Tibial nerve (tissue), 4 donors: ENCODE measurements at regions not wholly inside any gene's neighbourhood (a gene's known extent, or its start where the extent isn't known, plus 50 kb on each side); places are given as distances from the start of the nearest gene placed in this dataset.

Experiments
- DNase-seq, 2 donors: peaks; one replicate each; pipeline ENCODE4 v3.0.0-alpha.2; 2019; ENCODE audit warnings: low spot score in 2 of 2
- H3K27ac ChIP-seq, 4 donors: fragments of 200-600 bp; sonication (generic) in 3 of 4; one replicate each; pipeline ENCODE4 v1.5.1; 2017 to 2019; ENCODE audit warnings: mild to moderate bottlenecking in 1 of 4
- H3K27me3 ChIP-seq, 2 donors: fragments of 200-600 bp; sonication (generic) in 1 of 2; one replicate each; pipeline versions ENCODE4 v1.5.1 to v1.6.0; 2017 to 2019
- H3K36me3 ChIP-seq, 3 donors: fragments of 200-600 bp; sonication (generic); one replicate each; pipeline ENCODE4 v1.5.1; 2018 to 2019
- H3K4me1 ChIP-seq, 4 donors: fragments of 200-600 bp; sonication (generic) in 3 of 4; one replicate each; pipeline ENCODE4 v1.5.1; 2017 to 2019
- H3K4me3 ChIP-seq, 4 donors: fragments of 200-600 bp; sonication (generic) in 3 of 4; one replicate each; pipeline ENCODE4 v1.5.1; 2017 to 2019; ENCODE audit warnings: mild to moderate bottlenecking in 1 of 4, moderate library complexity in 1 of 4
- H3K9me3 ChIP-seq, 4 donors: fragments of 200-600 bp; sonication (generic) in 3 of 4; one replicate each; pipeline ENCODE4 v1.5.1; 2017 to 2019
- EP300 ChIP-seq, 2 donors: sonication (generic); formaldehyde crosslinking; IDR thresholded peaks; one replicate each; pipeline ENCODE4 v1.6.1; 2017; ENCODE audit warnings: antibody characterized with exemption in 2 of 2, mild to moderate bottlenecking in 1 of 2
- POLR2A ChIP-seq, 2 donors: fragments of 450-650 bp; IDR thresholded peaks; one replicate each; pipeline ENCODE4 v1.6.1; 2017; ENCODE audit warnings: antibody characterized with exemption in 2 of 2, mild to moderate bottlenecking in 2 of 2, moderate library complexity in 2 of 2
- WGBS, 2 donors: methylation state at CpG; one replicate each; pipeline ENCODE4 v1.1.5; 2018; 5-methylcytosine and 5-hydroxymethylcytosine counted together
- TF ChIP-seq, protein P1 (sequence below), 5 experiments: fragments of 200-600 bp in 3 of 5; fragments of 450-650 bp in 2 of 5; sonication (generic) in 3 of 5; IDR thresholded peaks; one replicate each; pipeline ENCODE4 v1.5.1; 2016 to 2019; ENCODE audit warnings: antibody characterized with exemption in 5 of 5, mild to moderate bottlenecking in 3 of 5, moderate library complexity in 2 of 5

DNA sequence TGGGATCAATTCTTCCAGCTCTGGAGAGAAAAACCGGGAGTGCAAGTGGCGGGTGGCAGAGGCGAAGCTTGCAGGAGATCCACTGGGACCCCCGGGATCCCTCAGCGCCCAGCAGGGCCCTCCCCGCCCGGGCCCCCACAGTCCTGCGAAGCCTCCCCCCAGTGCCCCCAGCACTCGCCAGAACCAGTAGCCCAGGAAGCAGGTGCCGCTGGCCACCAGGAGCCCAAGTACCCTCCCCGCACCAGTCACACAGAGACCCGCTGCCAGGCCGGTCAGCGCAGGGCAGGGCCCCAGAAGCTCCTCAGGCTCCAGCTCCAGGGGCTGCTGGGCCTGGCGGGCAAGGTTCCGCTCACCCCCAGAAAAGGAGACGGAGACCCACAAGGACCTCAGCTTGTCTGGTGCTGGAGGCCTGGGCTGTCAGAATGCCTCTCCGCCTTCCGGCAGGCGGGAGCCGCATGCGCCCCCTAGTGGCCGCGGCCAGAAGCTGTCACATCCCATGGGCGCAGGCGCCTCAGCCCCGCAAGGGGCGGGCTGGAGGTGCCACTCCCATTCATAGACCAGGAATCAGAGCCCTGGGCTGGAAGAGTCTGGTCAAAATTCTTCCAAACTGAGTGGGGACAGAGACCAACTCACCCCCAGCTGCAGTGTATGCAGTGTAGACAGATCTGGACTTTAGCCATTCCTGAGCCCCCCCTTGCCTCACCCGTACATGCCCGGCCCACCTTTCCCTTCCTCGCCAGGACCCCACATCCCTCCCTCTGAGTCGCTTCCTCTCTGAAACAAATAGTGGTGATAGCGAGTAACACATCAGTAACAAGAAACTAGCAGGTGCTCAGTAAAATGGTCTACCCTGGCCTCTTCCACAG lies 1002.3 kb downstream of the KCNJ18 start:
- TF ChIP-seq, protein P1, sequence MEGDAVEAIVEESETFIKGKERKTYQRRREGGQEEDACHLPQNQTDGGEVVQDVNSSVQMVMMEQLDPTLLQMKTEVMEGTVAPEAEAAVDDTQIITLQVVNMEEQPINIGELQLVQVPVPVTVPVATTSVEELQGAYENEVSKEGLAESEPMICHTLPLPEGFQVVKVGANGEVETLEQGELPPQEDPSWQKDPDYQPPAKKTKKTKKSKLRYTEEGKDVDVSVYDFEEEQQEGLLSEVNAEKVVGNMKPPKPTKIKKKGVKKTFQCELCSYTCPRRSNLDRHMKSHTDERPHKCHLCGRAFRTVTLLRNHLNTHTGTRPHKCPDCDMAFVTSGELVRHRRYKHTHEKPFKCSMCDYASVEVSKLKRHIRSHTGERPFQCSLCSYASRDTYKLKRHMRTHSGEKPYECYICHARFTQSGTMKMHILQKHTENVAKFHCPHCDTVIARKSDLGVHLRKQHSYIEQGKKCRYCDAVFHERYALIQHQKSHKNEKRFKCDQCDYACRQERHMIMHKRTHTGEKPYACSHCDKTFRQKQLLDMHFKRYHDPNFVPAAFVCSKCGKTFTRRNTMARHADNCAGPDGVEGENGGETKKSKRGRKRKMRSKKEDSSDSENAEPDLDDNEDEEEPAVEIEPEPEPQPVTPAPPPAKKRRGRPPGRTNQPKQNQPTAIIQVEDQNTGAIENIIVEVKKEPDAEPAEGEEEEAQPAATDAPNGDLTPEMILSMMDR (IDR thresholded peaks at IDR 0.05) = no peak
- no peak overlapping the region for H3K4me3 ChIP-seq
- no peak overlapping the region for H3K27ac ChIP-seq
- 78 to 81% methylated on average over 23 to 31 of the region's 33 CpGs for WGBS, 2 donors
- H3K9me3 ChIP-seq = peaks cover 0 to 44% (median 0%) of the 10 kb centered on the region in 4 donors
- no peak for DNase-seq
- no peaks in the 10 kb centered on the region for H3K27me3 ChIP-seq
- H3K36me3 ChIP-seq = no peaks in the 10 kb centered on the region
- no peaks in the 10 kb centered on the region for H3K4me1 ChIP-seq

DNA sequence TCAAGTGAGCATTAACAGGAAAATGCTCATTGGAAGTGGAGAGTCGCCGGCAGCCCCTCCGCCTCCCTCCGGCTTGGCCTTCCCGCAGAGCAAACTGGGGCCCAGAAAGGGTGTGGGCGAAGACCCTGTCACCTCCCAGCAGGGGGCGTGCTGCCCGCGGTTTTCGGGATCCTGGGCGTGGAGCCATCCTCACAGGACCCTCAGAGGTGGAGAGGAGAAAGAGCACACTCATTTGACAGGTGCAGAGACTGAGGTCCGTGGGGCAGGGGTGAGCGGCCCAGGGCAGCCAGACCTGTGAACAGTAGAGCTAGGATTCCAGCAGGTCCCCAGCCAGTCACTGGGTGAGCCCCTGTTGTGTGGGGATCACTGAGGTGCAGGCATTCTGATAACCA lies 1002.9 kb downstream of the KCNJ18 start:
- Histone ChIP-seq H3K27me3 (no peaks in the 10 kb centered on the region), H3K9me3 (peaks cover 0 to 44% (median 0%) of the 10 kb centered on the region in 4 donors), H3K36me3 (no peaks in the 10 kb centered on the region), H3K4me1 (no peaks in the 10 kb centered on the region), H3K27ac (no peak overlapping the region), H3K4me3 (no peak overlapping the region)
- TF ChIP-seq, protein P1 (IDR thresholded peaks at IDR 0.05) = no peak
- TF ChIP-seq POLR2A (IDR thresholded peaks at IDR 0.05) (no peak), EP300 (IDR thresholded peaks at IDR 0.05) (no peak)
- WGBS, 2 donors = 73% methylated on average over 13 of the region's 13 CpGs
- DNase-seq = no peak

DNA sequence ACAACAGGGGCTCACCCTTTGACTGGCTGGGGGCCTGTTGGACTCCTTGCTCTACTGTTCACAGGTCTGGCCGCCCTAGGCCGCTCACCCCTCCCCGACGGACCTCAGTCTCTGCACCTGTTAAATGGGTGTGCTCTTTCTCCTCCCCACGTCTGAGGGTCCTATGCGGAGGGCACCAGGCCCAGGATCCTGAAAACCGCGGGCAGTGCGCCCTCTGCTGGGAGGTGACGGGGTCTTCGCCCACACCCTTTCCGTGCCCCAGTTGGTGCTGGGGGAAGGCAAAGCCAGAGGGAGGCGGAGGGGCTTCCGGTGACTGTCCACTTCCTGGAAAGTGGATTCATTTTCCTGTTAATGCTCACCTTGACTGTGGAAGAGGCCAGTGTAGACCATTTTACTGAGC lies 1010.9 kb downstream of the KCNJ18 start:
- TF ChIP-seq, protein P1 (IDR thresholded peaks at IDR 0.05) = no peak
- TF ChIP-seq POLR2A (IDR thresholded peaks at IDR 0.05) (no peak), EP300 (IDR thresholded peaks at IDR 0.05) (no peak)
- Histone ChIP-seq H3K27ac (no peak overlapping the region), H3K4me1 (no peaks in the 10 kb centered on the region), H3K27me3 (no peaks in the 10 kb centered on the region), H3K36me3 (no peaks in the 10 kb centered on the region), H3K4me3 (no peak overlapping the region), H3K9me3 (peaks cover 0 to 20% (median 0%) of the 10 kb centered on the region in 4 donors)
- WGBS, 2 donors = 64 to 77% methylated on average over 13 to 14 of the region's 14 CpGs
- no peak for DNase-seq

DNA sequence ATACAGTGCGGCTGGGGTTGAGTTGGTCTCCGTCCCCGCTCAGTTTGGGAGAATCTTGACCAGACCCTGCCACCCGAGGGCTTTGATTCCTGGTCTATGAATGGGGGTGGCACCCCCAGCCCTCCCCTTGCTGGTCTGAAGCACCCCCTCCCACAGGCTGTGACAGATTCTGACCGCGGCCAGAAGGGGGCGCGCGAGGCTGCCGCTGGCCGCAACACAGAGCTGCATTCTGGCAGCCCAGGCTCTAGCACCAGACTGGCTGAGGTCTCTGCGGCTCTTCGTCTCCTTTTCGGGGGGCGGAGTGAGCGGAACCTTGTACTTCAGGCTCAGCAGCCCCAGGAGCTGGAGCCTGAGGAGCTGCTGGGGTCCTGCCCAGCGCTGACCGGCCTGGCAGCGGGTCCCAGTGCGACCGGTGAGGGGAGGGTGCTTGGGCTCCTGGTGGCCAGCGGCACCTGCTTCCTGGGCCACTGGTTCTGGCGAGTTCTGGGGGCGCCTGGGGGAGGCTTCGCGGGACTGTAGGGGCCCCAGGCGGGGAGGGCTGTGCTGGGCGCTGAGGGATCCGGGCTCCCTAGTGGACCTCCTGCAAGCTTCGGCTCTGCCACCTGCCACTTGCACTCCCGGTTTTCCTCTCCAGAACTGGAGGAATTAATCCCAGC lies 1011.6 kb downstream of the KCNJ18 start:
- Histone ChIP-seq H3K27me3 (no peaks in the 10 kb centered on the region), H3K9me3 (peaks cover 0 to 14% (median 0%) of the 10 kb centered on the region in 4 donors), H3K4me1 (no peaks in the 10 kb centered on the region), H3K36me3 (no peaks in the 10 kb centered on the region), H3K27ac (no peak overlapping the region), H3K4me3 (no peak overlapping the region)
- no peak for DNase-seq
- WGBS, 2 donors = 59 to 70% methylated on average over 23 to 26 of the region's 31 CpGs
- TF ChIP-seq POLR2A (IDR thresholded peaks at IDR 0.05) = no peak
- no peak for TF ChIP-seq EP300 (IDR thresholded peaks at IDR 0.05)
- TF ChIP-seq, protein P1 (IDR thresholded peaks at IDR 0.05) = no peak

DNA sequence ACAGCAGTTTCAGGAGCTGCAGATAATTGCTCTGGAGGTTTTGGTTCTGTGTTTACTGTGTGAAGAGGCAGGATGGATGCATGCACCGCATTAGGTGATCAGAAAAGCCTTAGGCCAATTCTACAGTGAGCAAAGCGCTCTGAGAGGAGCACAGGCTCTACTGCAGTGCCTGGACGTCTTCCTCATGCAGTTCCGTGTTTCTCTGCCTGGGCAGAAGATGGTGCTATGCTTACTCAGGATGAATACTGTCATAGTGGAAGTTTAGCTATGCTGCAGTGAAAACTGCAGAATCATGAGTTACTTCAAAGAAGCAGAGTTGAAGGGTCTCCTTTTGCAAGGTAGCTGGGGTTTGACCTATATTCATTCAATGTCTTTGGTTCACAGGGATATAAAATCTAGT lies 1012.4 kb downstream of the KCNJ18 start:
- H3K4me3 ChIP-seq = no peak overlapping the region
- H3K36me3 ChIP-seq = no peaks in the 10 kb centered on the region
- peaks cover 0 to 10% (median 0%) of the 10 kb centered on the region in 4 donors for H3K9me3 ChIP-seq
- no peaks in the 10 kb centered on the region for H3K4me1 ChIP-seq
- 44 to 45% methylated on average over 4 of the region's 4 CpGs for WGBS, 2 donors
- H3K27ac ChIP-seq = no peak overlapping the region
- DNase-seq = no peak
- H3K27me3 ChIP-seq = no peaks in the 10 kb centered on the region
- no peak for TF ChIP-seq POLR2A (IDR thresholded peaks at IDR 0.05)
- no peak for TF ChIP-seq EP300 (IDR thresholded peaks at IDR 0.05)
- TF ChIP-seq, protein P1 (IDR thresholded peaks at IDR 0.05) = no peak
